Glutamatergic neuron (in vitro differentiated cells): ENCODE measurements at regions not wholly inside any gene's neighbourhood (a gene's known extent, or its start where the extent isn't known, plus 50 kb on each side); places are given as distances from the start of the nearest gene placed in this dataset.

Experiments
- DNase-seq: peaks from one replicate; pipeline ENCODE4 v3.0.0; 2022
- H3K27ac Mint-ChIP-seq: one replicate; pipeline ENCODE4 v1.8.0; 2020; ENCODE audit warnings: mild to moderate bottlenecking, mixed read lengths, inconsistent platforms; ENCODE audit not compliant: unreplicated experiment
- H3K27me3 Mint-ChIP-seq: one replicate; pipeline ENCODE4 v1.8.0; 2020; ENCODE audit warnings: mild to moderate bottlenecking, moderate library complexity, mixed read lengths, inconsistent platforms; ENCODE audit not compliant: unreplicated experiment
- H3K36me3 Mint-ChIP-seq: one replicate; pipeline ENCODE4 v1.8.0; 2020; ENCODE audit warnings: mild to moderate bottlenecking, mixed read lengths, inconsistent platforms; ENCODE audit not compliant: unreplicated experiment
- H3K4me1 Mint-ChIP-seq: one replicate; pipeline ENCODE4 v1.8.0; 2020; ENCODE audit warnings: mild to moderate bottlenecking, low read depth, mixed read lengths, inconsistent platforms; ENCODE audit not compliant: unreplicated experiment
- H3K4me3 Mint-ChIP-seq: one replicate; pipeline ENCODE4 v1.8.0; 2020; ENCODE audit warnings: mild to moderate bottlenecking, mixed read lengths, inconsistent platforms; ENCODE audit not compliant: unreplicated experiment
- H3K9me3 Mint-ChIP-seq: one replicate; pipeline ENCODE4 v1.8.0; 2020; ENCODE audit warnings: mild to moderate bottlenecking, moderate library complexity, mixed read lengths, inconsistent platforms; ENCODE audit not compliant: unreplicated experiment
- TF ChIP-seq, protein P1 (sequence below): fragments of 200-600 bp; sonication (generic); IDR thresholded peaks from one replicate; pipeline ENCODE4 v1.5.0; 2021; ENCODE audit not compliant: partially characterized antibody, unreplicated experiment

DNA sequence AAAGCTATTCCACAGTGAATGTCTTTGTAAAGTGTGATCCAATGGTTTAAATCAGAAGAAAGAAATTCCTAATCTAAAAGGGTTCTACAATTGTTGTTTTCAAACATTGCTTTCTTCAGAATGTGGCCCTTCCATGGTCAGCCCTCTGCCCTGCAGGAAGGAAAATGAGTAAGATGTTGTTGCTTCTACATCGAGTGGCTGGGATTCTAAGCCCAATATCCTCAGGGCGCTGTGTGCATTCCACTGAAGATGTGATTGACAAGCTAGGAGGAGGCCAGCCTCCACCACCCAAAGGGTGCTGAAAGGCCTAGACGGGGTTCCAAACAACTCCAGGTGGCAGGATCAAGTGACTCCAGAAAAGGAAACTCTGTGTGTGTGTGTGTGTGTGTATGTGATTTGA lies 316.9 kb upstream of the TSHZ3 start:
- Mint-ChIP-seq H3K4me3 (no peak overlapping the region), H3K36me3 (no peaks in the 10 kb centered on the region), H3K27ac (no peak overlapping the region), H3K9me3 (no peaks in the 10 kb centered on the region), H3K27me3 (no peaks in the 10 kb centered on the region), H3K4me1 (no peaks in the 10 kb centered on the region)
- no peak for DNase-seq
- TF ChIP-seq, protein P1, sequence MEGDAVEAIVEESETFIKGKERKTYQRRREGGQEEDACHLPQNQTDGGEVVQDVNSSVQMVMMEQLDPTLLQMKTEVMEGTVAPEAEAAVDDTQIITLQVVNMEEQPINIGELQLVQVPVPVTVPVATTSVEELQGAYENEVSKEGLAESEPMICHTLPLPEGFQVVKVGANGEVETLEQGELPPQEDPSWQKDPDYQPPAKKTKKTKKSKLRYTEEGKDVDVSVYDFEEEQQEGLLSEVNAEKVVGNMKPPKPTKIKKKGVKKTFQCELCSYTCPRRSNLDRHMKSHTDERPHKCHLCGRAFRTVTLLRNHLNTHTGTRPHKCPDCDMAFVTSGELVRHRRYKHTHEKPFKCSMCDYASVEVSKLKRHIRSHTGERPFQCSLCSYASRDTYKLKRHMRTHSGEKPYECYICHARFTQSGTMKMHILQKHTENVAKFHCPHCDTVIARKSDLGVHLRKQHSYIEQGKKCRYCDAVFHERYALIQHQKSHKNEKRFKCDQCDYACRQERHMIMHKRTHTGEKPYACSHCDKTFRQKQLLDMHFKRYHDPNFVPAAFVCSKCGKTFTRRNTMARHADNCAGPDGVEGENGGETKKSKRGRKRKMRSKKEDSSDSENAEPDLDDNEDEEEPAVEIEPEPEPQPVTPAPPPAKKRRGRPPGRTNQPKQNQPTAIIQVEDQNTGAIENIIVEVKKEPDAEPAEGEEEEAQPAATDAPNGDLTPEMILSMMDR: no peak

DNA sequence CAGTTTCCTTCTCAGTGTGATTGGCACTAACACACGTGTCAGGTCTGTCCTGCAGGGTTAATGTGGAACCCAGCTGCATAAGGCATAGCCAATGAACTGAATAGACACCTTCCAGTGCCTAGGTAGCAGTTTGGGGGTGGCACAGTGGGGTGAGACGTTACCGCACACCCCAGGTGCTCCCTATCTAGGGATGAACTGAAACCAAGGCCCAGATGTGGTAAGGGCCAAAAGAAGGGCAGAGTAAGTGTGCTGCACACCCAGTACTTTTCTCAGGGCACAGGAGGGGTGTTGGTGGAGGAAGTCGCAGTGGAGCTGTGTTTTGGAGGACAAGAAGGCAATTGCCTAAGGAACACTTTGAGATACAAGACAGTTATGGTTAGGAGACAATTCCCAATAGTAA lies 317.9 kb upstream of the TSHZ3 start:
- no peak for DNase-seq
- Mint-ChIP-seq H3K36me3 (no peaks in the 10 kb centered on the region), H3K27me3 (no peaks in the 10 kb centered on the region), H3K9me3 (no peaks in the 10 kb centered on the region), H3K4me1 (no peaks in the 10 kb centered on the region), H3K4me3 (no peak overlapping the region), H3K27ac (no peak overlapping the region)
- TF ChIP-seq, protein P1: no peak

DNA sequence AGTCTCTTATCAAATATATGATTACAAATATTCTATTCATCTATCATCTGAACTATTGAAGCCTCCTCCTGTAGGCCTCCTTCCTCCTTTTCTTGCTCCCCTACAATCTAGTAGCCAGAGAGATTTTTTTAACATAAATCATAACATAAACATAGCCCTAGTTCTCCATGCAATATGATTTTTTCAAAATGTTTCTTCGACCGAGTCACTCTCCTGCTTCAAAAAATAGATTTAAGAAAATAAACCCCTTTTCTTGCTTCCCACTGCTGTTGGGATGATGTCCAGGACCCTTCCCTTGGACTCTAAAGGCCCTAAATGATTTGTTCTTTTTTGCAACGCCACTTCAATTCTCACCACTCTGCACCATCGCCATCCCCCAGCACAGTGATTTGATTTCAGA lies 319.7 kb upstream of the TSHZ3 start:
- Mint-ChIP-seq H3K36me3 (no peaks in the 10 kb centered on the region), H3K27ac (no peak overlapping the region), H3K27me3 (no peaks in the 10 kb centered on the region), H3K4me3 (no peak overlapping the region), H3K9me3 (no peaks in the 10 kb centered on the region), H3K4me1 (no peaks in the 10 kb centered on the region)
- TF ChIP-seq, protein P1: no peak
- no peak for DNase-seq

DNA sequence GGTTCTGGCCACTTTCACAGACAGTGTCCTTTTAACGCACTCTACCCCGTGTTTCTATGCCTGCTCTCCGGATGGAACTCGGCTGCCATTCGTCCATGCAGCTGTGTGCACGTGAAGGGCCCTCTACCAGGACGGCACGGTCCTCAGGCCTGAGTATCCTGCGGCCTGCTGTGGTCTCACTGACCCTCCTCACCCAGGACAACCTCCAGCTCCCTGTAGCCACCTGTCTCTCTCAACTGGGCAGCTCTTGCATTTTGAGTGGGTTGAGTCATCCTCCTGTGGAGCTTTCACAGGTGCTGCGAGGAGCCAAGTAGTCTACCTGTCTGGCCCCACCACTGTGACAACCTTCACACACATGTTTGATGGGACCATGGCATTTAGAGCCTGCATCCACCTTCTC lies 321.7 kb upstream of the TSHZ3 start:
- peaks cover 2% of the 10 kb centered on the region for H3K27me3 Mint-ChIP-seq
- DNase-seq: no peak
- H3K4me1 Mint-ChIP-seq: no peaks in the 10 kb centered on the region
- TF ChIP-seq, protein P1: no peak
- no peaks in the 10 kb centered on the region for H3K9me3 Mint-ChIP-seq
- H3K4me3 Mint-ChIP-seq: no peak overlapping the region
- no peaks in the 10 kb centered on the region for H3K36me3 Mint-ChIP-seq
- no peak overlapping the region for H3K27ac Mint-ChIP-seq

DNA sequence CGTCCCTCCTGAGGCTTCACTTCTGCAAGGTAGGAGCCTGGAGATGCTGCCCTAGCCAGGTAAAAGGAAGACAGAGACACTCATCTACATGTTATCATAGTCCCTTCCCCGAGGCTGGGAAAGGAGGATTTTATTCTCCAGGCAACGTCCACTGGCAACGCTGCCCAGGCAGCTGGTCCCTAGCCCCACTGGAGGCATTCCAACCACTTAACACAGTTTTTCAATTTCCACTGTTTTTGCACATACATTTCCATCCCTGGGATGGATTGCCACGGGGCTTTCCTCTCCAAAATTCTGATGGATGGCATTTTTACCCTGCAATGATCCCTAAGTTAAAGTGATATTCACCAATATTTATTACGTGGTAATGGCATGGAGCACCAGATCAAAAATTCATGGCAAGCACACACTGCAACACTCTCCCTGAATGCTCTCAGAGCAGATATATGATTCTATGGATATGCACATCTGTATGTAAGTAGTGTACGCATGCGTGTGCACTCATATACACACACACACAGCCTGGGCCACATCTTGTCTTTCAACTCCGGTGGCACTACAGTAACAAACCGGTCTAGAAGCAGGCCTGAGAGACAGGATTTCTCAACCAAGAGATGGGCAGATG lies 322.3 kb upstream of the TSHZ3 start:
- no peak overlapping the region for H3K27ac Mint-ChIP-seq

More for the DNA sequence above, 322.3 kb upstream of the TSHZ3 start:
- H3K4me3 Mint-ChIP-seq: no peak overlapping the region
- H3K36me3 Mint-ChIP-seq: no peaks in the 10 kb centered on the region
- TF ChIP-seq, protein P1: no peak
- no peaks in the 10 kb centered on the region for H3K9me3 Mint-ChIP-seq
- DNase-seq: no peak
- no peaks in the 10 kb centered on the region for H3K4me1 Mint-ChIP-seq
- peaks cover 2% of the 10 kb centered on the region for H3K27me3 Mint-ChIP-seq
